GM21526 (cell line): ENCODE measurements at regions not wholly inside any gene's neighbourhood (a gene's known extent, or its start where the extent isn't known, plus 50 kb on each side); places are given as distances from the start of the nearest gene placed in this dataset.

ENCODE experiments used
- ATAC-seq: cut with Tn5 transposase; IDR thresholded peaks from one replicate; pipeline ENCODE4 v1.9.1; 2021; ENCODE audit warnings: moderate library complexity; ENCODE audit not compliant: unreplicated experiment, low FRiP score

- no peak for ATAC-seq
These were observed 373.5 kb downstream of the NR2F2 start for GRCh38 chr15:96703794-96704550.

DNA sequence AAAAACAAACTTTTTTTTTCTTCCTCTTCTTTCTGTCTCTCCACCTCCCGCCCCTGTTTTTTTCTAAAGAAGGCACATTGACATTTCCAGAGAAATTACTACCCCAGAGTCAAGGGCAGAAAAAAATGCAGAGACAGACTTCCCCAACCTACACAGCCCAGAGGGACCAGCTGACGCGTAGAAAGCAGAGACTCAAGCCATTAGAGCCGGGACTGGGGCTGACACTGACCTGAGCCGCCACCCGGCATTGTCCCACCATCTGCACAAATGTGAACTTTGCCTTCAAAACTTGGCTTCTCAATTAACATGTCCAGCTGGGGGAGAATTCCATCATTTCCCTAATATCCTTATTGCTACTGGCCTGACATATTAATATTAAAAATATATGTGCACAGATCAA lies 385.6 kb downstream of the NR2F2 start:
- ATAC-seq: no peak

GRCh38 chr15:96716478-96716877 lies 386.0 kb downstream of the NR2F2 start:
- ATAC-seq: no peak

GRCh38 chr15:96720251-96720650 lies 389.8 kb downstream of the NR2F2 start:
- ATAC-seq: no peak

DNA sequence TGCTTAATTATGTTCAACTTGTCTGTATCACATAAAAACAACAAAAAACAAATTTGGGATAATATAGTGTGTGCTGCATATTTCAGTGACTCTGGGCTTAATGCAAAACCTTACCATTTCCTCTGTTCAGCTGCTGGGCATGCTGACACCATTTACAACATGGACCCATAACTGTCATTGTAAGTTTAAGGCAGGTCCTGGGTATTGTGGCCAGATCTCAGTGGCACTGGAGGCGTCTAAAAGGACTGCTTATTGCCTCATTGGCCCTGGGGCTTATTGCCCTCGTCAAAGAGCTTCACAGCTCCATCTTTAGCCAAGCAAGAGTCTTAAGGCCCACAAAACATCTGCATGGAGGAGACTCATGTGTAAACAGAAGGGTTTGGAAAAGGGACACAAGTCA lies 390.2 kb downstream of the NR2F2 start:
- no peak for ATAC-seq

DNA sequence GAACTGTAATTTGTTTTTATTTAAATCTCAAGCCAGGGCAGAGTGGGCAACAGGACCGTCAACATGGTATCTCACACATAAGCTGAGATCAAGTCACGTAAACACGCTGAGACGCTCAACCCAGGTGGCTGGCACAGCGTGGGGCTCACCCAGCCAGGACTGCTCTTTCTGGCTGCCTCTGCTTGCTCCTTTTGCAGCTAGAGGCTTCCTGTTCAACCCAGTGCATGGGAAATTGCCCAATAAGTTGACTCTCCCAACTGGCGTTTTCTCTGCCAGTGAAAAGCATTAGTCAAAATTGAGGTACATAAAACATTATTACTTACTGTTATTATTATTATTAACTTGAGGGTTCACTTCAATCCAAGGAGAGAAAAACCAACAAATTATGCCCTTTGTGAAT lies 398.1 kb downstream of the NR2F2 start:
- no peak for ATAC-seq

DNA sequence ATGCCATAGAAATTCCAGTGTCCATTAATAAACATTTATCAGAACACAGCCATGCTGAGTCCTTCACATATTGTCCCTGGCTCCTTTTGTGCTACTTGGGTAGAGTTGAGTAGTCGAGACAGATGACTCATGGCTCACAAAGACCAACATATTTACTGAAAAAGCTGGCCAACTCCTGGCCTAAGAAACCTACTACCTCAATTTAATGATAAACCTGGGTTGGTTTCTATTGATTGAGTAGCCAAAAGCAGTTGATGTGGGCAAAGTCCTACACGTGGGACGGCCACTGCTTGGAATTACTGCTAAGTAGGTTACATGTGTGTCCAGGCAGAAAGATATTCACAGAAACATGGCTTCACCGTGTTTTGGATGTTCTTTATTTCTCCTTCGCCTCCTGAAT lies 402.2 kb downstream of the NR2F2 start:
- no peak for ATAC-seq

GRCh38 chr15:96733721-96734120 lies 403.2 kb downstream of the NR2F2 start:
- ATAC-seq: no peak

GRCh38 chr15:96735632-96736240 lies 405.2 kb downstream of the NR2F2 start:
- ATAC-seq: no peak

- no peak for ATAC-seq
These were observed 405.9 kb downstream of the NR2F2 start for GRCh38 chr15:96736384-96736783.

GRCh38 chr15:96737408-96737807 lies 406.9 kb downstream of the NR2F2 start:
- no peak for ATAC-seq

GRCh38 chr15:96746665-96747064 lies 416.2 kb downstream of the NR2F2 start:
- ATAC-seq: no peak

- no peak for ATAC-seq
These were observed 416.8 kb downstream of the NR2F2 start for GRCh38 chr15:96747291-96747690.

- ATAC-seq: no peak
These were observed 419.9 kb downstream of the NR2F2 start for GRCh38 chr15:96750361-96750760.

DNA sequence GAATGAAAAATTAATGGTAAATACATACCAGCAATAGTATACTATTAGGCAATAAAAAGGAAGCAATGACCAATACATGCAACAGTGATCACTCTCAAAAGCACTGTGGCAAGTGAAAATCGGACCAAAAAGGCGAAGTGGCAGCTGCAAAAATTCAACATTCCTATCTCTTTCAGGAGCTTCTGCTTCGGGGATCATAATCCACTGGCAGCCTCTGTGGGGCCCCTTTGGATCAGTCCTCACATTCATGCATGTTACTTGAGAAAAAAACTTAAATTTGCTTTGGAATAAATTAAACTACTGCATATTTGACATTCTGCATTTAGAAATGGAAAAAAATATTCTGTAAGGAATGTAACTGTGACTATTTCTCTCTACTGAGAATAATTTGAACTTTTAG lies 425.6 kb downstream of the NR2F2 start:
- no peak for ATAC-seq

- ATAC-seq: no peak
These were observed 426.2 kb downstream of the NR2F2 start for GRCh38 chr15:96756656-96757055.

DNA sequence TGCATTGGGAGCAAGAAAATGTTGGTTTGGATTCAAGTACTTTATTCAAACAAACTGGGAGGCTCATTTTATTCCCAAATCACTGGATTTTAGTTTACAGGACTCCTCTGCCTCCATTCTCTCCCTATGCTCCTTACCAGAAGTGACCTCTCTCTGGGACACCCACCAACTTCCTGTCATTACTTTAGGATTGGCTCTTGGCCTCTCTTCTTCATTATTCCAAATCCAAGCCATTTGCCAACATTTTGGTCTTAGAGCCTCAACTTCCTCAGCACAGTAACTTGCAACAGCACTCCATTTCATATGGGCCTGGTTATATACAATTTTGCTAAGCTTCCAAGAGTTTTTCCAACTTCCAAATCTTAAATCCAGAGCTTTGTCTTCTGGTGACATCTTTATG lies 432.1 kb downstream of the NR2F2 start:
- no peak for ATAC-seq

GRCh38 chr15:96764501-96764900 lies 434.0 kb downstream of the NR2F2 start:
- no peak for ATAC-seq

GRCh38 chr15:96764946-96765345 lies 434.4 kb downstream of the NR2F2 start:
- ATAC-seq: no peak

GRCh38 chr15:96766366-96766765 lies 435.9 kb downstream of the NR2F2 start:
- no peak for ATAC-seq

DNA sequence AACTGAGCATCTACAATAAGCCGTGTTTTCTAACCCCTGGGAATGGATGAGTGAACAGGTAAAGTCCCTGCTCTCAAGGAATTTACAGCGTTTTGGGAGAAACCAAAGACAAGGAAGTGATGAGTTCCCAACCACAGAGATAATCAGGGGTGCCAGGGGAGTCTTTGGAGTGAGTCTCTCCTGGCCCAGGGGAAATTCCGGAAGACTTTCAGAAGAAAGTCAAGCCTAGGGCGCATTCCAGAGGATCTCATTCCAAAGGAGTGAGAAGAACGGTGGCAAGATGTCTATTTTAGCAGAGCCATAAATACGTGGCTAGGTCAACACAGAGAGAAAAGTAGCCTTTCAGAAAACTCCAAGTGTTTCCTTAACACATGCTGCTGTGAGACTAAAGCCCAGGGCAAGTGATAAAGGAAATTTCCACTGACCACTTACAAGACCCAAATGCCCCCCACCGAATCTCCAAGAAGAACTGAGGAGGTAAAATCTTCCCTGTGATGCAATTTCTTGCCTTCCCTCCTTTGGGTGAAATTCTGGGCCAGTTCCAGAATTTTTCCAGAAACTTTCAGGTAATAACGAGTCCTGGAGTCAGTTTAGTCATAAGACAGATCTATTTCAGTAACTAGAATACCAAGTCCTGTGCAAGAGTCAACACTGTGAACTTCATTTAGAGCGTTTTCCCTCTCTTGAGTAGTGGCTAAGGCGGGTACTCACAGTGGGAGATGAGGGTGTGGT lies 437.4 kb downstream of the NR2F2 start:
- no peak for ATAC-seq

DNA sequence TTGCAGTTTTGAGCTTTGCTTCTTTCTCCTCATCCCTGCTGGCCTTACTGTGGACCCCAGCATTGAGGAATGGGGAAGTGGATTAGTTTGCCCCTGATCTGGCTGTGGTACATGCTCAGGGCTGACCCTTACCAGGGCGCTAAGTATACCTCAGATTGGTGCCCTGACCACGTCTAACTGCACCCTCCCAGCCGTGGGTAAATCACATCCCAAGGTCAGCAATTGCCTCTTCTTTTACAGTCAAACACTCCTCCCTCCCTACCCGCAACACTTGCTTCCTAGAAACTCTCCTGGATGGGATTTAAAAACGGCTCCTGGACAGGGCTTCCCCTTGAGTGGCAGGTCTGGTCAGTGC lies 437.9 kb downstream of the NR2F2 start:
- ATAC-seq: no peak
